ENCODE measurements at regions not wholly inside any gene's neighbourhood (a gene's known extent, or its start where the extent isn't known, plus 50 kb on each side); places are given as distances from the start of the nearest gene placed in this dataset.

DNA sequence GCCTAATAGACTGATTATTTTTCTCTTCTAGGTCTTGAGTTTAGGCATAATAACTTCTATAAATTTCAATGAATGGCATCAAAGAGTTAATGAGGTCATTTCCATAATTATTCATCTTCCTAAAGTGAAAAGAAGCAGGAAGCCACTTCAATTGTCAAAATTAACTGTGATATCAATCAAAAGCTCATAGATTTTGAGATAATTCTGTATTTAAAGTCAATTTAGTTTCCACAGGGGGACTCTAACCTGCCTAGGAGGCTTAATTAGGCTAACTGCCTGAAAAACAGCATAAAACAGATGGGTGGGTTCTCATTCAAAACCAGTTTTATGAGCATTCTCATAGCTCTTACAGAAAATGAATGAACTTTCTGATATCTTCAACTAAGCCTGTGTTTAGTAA is 177.8 kb downstream of the OTOL1 start:
- Histone ChIP-seq H3K27me3 (replicated peaks in 1 of 2; ENCODE audit: control insufficient read depth in 2 of 2, insufficient read depth in 2 of 2, low read length in 1 of 2) (no peaks in the 10 kb centered on the region), H3K4me1 (ENCODE audit: control insufficient read depth, insufficient read depth, low read length) (no peaks in the 10 kb centered on the region), H4K20me1 (ENCODE audit: control insufficient read depth, insufficient read depth) (no peaks in the 10 kb centered on the region), H3K4me3 (no peak overlapping the region), H3K79me2 (ENCODE audit: control insufficient read depth, insufficient read depth, low read length) (no peaks in the 10 kb centered on the region), H2AFZ (ENCODE audit: control insufficient read depth, low read depth, low read length) (no peak overlapping the region), H3K4me2 (ENCODE audit: control insufficient read depth, insufficient read depth) (no peak overlapping the region), H3K27ac (ENCODE audit: control insufficient read depth, insufficient read depth) (no peak overlapping the region), H3K9me3 (replicated peaks; ENCODE audit: control insufficient read depth, insufficient read depth, low read length) (no peaks in the 10 kb centered on the region), H3K36me3 (ENCODE audit: control insufficient read depth in 2 of 2, insufficient read depth in 2 of 2, low read length in 1 of 2) (no peaks in the 10 kb centered on the region), H3K9ac (ENCODE audit: control insufficient read depth, insufficient read depth, low read length) (no peak overlapping the region)
- ChIA-PET RAD21 (ENCODE audit: unreplicated experiment) (interaction anchor here (1.6 kb wide), 1 partner anchor 20 kb away, joined by 5 read pairs; no protein-coding TSS in a partner anchor), SMC1A (ENCODE audit: uncharacterized antibody, unreplicated experiment) (no interaction called here), CTCF (no interaction called here), POLR2A (no interaction called here)
- FAIRE-seq = no peak
- ATAC-seq = no peak
- no peak for DNase-seq (ENCODE audit: low read depth, low spot score)
- in situ Hi-C loops (cut with MboI) = no loop called here
- no TSS peak for BruUV-seq (replicated peaks)
- intact Hi-C loops (cut with micrococcal nuclease; ENCODE audit: unreplicated experiment) = no loop called here
- TF ChIP-seq, protein P1, sequence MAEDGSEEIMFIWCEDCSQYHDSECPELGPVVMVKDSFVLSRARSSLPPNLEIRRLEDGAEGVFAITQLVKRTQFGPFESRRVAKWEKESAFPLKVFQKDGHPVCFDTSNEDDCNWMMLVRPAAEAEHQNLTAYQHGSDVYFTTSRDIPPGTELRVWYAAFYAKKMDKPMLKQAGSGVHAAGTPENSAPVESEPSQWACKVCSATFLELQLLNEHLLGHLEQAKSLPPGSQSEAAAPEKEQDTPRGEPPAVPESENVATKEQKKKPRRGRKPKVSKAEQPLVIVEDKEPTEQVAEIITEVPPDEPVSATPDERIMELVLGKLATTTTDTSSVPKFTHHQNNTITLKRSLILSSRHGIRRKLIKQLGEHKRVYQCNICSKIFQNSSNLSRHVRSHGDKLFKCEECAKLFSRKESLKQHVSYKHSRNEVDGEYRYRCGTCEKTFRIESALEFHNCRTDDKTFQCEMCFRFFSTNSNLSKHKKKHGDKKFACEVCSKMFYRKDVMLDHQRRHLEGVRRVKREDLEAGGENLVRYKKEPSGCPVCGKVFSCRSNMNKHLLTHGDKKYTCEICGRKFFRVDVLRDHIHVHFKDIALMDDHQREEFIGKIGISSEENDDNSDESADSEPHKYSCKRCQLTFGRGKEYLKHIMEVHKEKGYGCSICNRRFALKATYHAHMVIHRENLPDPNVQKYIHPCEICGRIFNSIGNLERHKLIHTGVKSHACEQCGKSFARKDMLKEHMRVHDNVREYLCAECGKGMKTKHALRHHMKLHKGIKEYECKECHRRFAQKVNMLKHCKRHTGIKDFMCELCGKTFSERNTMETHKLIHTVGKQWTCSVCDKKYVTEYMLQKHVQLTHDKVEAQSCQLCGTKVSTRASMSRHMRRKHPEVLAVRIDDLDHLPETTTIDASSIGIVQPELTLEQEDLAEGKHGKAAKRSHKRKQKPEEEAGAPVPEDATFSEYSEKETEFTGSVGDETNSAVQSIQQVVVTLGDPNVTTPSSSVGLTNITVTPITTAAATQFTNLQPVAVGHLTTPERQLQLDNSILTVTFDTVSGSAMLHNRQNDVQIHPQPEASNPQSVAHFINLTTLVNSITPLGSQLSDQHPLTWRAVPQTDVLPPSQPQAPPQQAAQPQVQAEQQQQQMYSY (CRISPR knock-in tag; IDR thresholded peaks at IDR 0.05) = no peak
- TF ChIP-seq, protein P2, sequence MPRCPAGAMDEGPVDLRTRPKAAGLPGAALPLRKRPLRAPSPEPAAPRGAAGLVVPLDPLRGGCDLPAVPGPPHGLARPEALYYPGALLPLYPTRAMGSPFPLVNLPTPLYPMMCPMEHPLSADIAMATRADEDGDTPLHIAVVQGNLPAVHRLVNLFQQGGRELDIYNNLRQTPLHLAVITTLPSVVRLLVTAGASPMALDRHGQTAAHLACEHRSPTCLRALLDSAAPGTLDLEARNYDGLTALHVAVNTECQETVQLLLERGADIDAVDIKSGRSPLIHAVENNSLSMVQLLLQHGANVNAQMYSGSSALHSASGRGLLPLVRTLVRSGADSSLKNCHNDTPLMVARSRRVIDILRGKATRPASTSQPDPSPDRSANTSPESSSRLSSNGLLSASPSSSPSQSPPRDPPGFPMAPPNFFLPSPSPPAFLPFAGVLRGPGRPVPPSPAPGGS (IDR thresholded peaks at IDR 0.05; ENCODE audit: borderline replicate concordance, insufficient read depth, low read depth, low read length, poor library complexity, severe bottlenecking) = no peak
- no peak for TF ChIP-seq GATAD2B (conservative IDR thresholded peaks at IDR 0.05; ENCODE audit: low read depth)
- no peak for TF ChIP-seq HDAC6 (IDR thresholded peaks at IDR 0.05; ENCODE audit: unreplicated experiment)
- TF ChIP-seq BMI1 (IDR thresholded peaks at IDR 0.05; ENCODE audit: borderline replicate concordance) = no peak
- TF ChIP-seq FOXM1 (IDR thresholded peaks at IDR 0.05; ENCODE audit: low read depth, low read length) = no peak
- no peak for TF ChIP-seq ETV6 (conservative IDR thresholded peaks at IDR 0.05 in 1 of 2, IDR thresholded peaks at IDR 0.05 in 1 of 2; ENCODE audit: borderline replicate concordance in 1 of 2, low read depth in 1 of 2)
- TF ChIP-seq NBN (IDR thresholded peaks at IDR 0.05) = no peak
- TF ChIP-seq EP300 (IDR thresholded peaks at IDR 0.05; ENCODE audit: borderline replicate concordance in 1 of 2, control insufficient read depth in 1 of 2, low read depth in 2 of 2, low read length in 2 of 2) = no peak
- TF ChIP-seq SPI1 (IDR thresholded peaks at IDR 0.05; ENCODE audit: borderline replicate concordance, insufficient read depth, low read depth, low read length) = no peak
- TF ChIP-seq MTA2 (IDR thresholded peaks at IDR 0.05; ENCODE audit: low read depth) = no peak
- no peak for TF ChIP-seq SIN3A (IDR thresholded peaks at IDR 0.05; ENCODE audit: low read depth, low read length)
- TF ChIP-seq, protein P3, sequence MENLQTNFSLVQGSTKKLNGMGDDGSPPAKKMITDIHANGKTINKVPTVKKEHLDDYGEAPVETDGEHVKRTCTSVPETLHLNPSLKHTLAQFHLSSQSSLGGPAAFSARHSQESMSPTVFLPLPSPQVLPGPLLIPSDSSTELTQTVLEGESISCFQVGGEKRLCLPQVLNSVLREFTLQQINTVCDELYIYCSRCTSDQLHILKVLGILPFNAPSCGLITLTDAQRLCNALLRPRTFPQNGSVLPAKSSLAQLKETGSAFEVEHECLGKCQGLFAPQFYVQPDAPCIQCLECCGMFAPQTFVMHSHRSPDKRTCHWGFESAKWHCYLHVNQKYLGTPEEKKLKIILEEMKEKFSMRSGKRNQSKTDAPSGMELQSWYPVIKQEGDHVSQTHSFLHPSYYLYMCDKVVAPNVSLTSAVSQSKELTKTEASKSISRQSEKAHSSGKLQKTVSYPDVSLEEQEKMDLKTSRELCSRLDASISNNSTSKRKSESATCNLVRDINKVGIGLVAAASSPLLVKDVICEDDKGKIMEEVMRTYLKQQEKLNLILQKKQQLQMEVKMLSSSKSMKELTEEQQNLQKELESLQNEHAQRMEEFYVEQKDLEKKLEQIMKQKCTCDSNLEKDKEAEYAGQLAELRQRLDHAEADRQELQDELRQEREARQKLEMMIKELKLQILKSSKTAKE (IDR thresholded peaks at IDR 0.05; ENCODE audit: low read depth, poor library complexity, severe bottlenecking) = no peak
- TF ChIP-seq GABPA (IDR thresholded peaks at IDR 0.05; ENCODE audit: low read depth) = no peak
- TF ChIP-seq RAD21 (IDR thresholded peaks at IDR 0.05; ENCODE audit: insufficient read depth, low read depth, low read length) = no peak
